Testis (tissue), 2 donors: ENCODE measurements at regions not wholly inside any gene's neighbourhood (a gene's known extent, or its start where the extent isn't known, plus 50 kb on each side); places are given as distances from the start of the nearest gene placed in this dataset.

Experiments
- POLR2A ChIP-seq: fragments of 450-650 bp; IDR thresholded peaks from one replicate; pipeline ENCODE4 v1.6.1; 2017; ENCODE audit warnings: antibody characterized with exemption, mild to moderate bottlenecking, moderate library complexity
- TF ChIP-seq, protein P1 (sequence below), 3 experiments: fragments of 450-650 bp in 2 of 3; fragments of 200-600 bp in 1 of 3; sonication (generic) in 1 of 3; IDR thresholded peaks; one replicate each; pipeline ENCODE4 v1.5.1; 2016 to 2019; ENCODE audit warnings: antibody characterized with exemption in 3 of 3, mild to moderate bottlenecking in 2 of 3, moderate library complexity in 1 of 3

DNA sequence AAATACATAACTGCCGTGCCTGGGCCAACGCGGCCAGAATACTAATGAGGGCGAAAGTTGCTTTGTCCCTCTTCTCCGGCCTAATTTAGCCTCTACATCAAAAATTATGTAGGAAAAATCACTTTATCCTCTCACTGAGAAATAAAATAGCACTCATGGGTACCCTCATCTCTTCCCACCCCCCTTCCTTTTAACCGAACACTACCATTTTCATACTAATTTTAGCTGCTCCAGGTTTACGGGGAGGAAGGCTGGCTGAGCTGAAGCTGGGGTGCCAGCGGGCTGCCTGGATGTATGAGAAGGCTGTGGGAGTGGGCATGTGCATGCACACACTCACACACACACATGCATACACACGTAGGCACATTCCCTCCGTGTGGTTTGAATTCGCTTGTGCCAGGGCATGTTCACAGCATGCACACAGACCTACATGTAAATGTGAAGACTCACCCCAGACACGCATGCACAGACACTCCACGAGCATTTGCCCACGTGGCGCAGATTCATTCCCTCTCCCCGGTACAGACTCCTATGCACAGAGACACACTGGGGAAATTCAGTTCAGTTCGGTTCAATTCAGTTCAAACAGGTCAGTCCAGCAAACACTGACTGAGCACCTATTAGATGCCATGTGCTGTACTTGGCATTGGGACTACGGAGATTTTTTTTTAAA, 145.1 kb downstream of the MRM1 start:
- TF ChIP-seq, protein P1, sequence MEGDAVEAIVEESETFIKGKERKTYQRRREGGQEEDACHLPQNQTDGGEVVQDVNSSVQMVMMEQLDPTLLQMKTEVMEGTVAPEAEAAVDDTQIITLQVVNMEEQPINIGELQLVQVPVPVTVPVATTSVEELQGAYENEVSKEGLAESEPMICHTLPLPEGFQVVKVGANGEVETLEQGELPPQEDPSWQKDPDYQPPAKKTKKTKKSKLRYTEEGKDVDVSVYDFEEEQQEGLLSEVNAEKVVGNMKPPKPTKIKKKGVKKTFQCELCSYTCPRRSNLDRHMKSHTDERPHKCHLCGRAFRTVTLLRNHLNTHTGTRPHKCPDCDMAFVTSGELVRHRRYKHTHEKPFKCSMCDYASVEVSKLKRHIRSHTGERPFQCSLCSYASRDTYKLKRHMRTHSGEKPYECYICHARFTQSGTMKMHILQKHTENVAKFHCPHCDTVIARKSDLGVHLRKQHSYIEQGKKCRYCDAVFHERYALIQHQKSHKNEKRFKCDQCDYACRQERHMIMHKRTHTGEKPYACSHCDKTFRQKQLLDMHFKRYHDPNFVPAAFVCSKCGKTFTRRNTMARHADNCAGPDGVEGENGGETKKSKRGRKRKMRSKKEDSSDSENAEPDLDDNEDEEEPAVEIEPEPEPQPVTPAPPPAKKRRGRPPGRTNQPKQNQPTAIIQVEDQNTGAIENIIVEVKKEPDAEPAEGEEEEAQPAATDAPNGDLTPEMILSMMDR (IDR thresholded peaks at IDR 0.05) = no peak
- TF ChIP-seq POLR2A = no peak
